Mucosa of rectum (tissue), 2 donors: ENCODE measurements at regions not wholly inside any gene's neighbourhood (a gene's known extent, or its start where the extent isn't known, plus 50 kb on each side); places are given as distances from the start of the nearest gene placed in this dataset.

Experiments
- H3K27ac ChIP-seq, 2 donors: one replicate each; pipeline ENCODE4 v1.7.0; 2013; ENCODE audit warnings: inconsistent platforms in 2 of 2, low read depth in 2 of 2, low read length in 2 of 2
- H3K27me3 ChIP-seq, 2 donors: one replicate each; pipeline ENCODE4 v1.7.0; 2013; ENCODE audit warnings: low read length in 2 of 2; ENCODE audit not compliant: control insufficient read depth in 2 of 2, insufficient read depth in 2 of 2
- H3K36me3 ChIP-seq, 2 donors: one replicate each; pipeline ENCODE4 v1.7.0; 2013; ENCODE audit warnings: low read length in 2 of 2; ENCODE audit not compliant: control insufficient read depth in 2 of 2, insufficient read depth in 2 of 2
- H3K4me1 ChIP-seq, 2 donors: one replicate each; pipeline ENCODE4 v1.7.0; 2013; ENCODE audit warnings: low read length in 2 of 2, mild to moderate bottlenecking in 1 of 2; ENCODE audit not compliant: control insufficient read depth in 2 of 2, insufficient read depth in 2 of 2
- H3K4me3 ChIP-seq, 2 donors: one replicate each; pipeline ENCODE4 v1.7.0; 2013; ENCODE audit warnings: low read length in 2 of 2
- H3K9ac ChIP-seq, 2 donors: one replicate each; pipeline ENCODE4 v1.7.0; 2013; ENCODE audit warnings: low read length in 2 of 2, low read depth in 1 of 2, mild to moderate bottlenecking in 1 of 2
- H3K9me3 ChIP-seq, 2 donors: one replicate each; pipeline ENCODE4 v1.7.0; 2013; ENCODE audit warnings: low read length in 2 of 2; ENCODE audit not compliant: control insufficient read depth in 2 of 2
- donor health status: healthy.
- donor health status: Normal muscosa, but diverticular disease.

GRCh38 chr5:73296772-73297171 is 123.8 kb downstream of the TMEM174 start:
- Histone ChIP-seq H3K9me3 (peaks cover 0 to 1% of the 10 kb centered on the region in 2 donors), H3K9ac (no peak overlapping the region), H3K36me3 (no peaks in the 10 kb centered on the region), H3K27me3 (peaks cover 67 to 69% of the 10 kb centered on the region in 2 donors), H3K27ac (no peak overlapping the region), H3K4me1 (no peaks in the 10 kb centered on the region), H3K4me3 (no peak overlapping the region)

GRCh38 chr5:73295921-73296320 is 122.9 kb downstream of the TMEM174 start:
- Histone ChIP-seq H3K36me3 (no peaks in the 10 kb centered on the region), H3K9me3 (peaks cover 0 to 1% of the 10 kb centered on the region in 2 donors), H3K27ac (no peak overlapping the region), H3K9ac (no peak overlapping the region), H3K4me3 (no peak overlapping the region), H3K27me3 (peaks cover 65 to 68% of the 10 kb centered on the region in 2 donors), H3K4me1 (no peaks in the 10 kb centered on the region)

- no peaks in the 10 kb centered on the region for H3K9me3 ChIP-seq
- H3K4me1 ChIP-seq, result no peaks in the 10 kb centered on the region
- no peak overlapping the region for H3K4me3 ChIP-seq
- no peaks in the 10 kb centered on the region for H3K36me3 ChIP-seq
- no peak overlapping the region for H3K9ac ChIP-seq
- H3K27me3 ChIP-seq, result peaks cover 62 to 63% of the 10 kb centered on the region in 2 donors
- no peak overlapping the region for H3K27ac ChIP-seq
These were observed 122.5 kb downstream of the TMEM174 start for GRCh38 chr5:73295447-73295846.

- H3K9ac ChIP-seq, result no peak overlapping the region
- no peaks in the 10 kb centered on the region for H3K9me3 ChIP-seq
- H3K36me3 ChIP-seq, result no peaks in the 10 kb centered on the region
- H3K27me3 ChIP-seq, result peaks cover 47 to 53% of the 10 kb centered on the region in 2 donors
- no peaks in the 10 kb centered on the region for H3K4me1 ChIP-seq
- no peak overlapping the region for H3K4me3 ChIP-seq
- H3K27ac ChIP-seq, result no peak overlapping the region
These were observed 119.9 kb downstream of the TMEM174 start for GRCh38 chr5:73292816-73293459.

- no peaks in the 10 kb centered on the region for H3K36me3 ChIP-seq
- H3K9me3 ChIP-seq, result no peaks in the 10 kb centered on the region
- H3K27me3 ChIP-seq, result peaks cover 36 to 44% of the 10 kb centered on the region in 2 donors
- H3K4me1 ChIP-seq, result no peaks in the 10 kb centered on the region
- no peak overlapping the region for H3K4me3 ChIP-seq
- H3K27ac ChIP-seq, result no peak overlapping the region
- no peak overlapping the region for H3K9ac ChIP-seq
These were observed 118.9 kb downstream of the TMEM174 start for GRCh38 chr5:73291873-73292272.

GRCh38 chr5:73290242-73290641 is 117.2 kb downstream of the TMEM174 start:
- peaks cover 20 to 37% of the 10 kb centered on the region in 2 donors for H3K27me3 ChIP-seq
- H3K27ac ChIP-seq, result no peak overlapping the region
- no peaks in the 10 kb centered on the region for H3K4me1 ChIP-seq
- no peak overlapping the region for H3K9ac ChIP-seq
- H3K4me3 ChIP-seq, result no peak overlapping the region
- no peaks in the 10 kb centered on the region for H3K36me3 ChIP-seq
- H3K9me3 ChIP-seq, result no peaks in the 10 kb centered on the region

- Histone ChIP-seq H3K36me3 (no peaks in the 10 kb centered on the region), H3K27ac (no peak overlapping the region), H3K9ac (no peak overlapping the region), H3K27me3 (peaks cover 18 to 34% of the 10 kb centered on the region in 2 donors), H3K4me3 (no peak overlapping the region), H3K4me1 (no peaks in the 10 kb centered on the region), H3K9me3 (no peaks in the 10 kb centered on the region)
These were observed 116.1 kb downstream of the TMEM174 start for GRCh38 chr5:73288803-73289720.

- Histone ChIP-seq H3K9ac (no peak overlapping the region), H3K36me3 (no peaks in the 10 kb centered on the region), H3K4me1 (no peaks in the 10 kb centered on the region), H3K27ac (no peak overlapping the region), H3K9me3 (no peaks in the 10 kb centered on the region), H3K4me3 (no peak overlapping the region), H3K27me3 (peaks cover 20 to 38% of the 10 kb centered on the region in 2 donors)
These were observed 113.9 kb downstream of the TMEM174 start for GRCh38 chr5:73286896-73287295.

- H3K4me3 ChIP-seq, result no peak overlapping the region
- H3K36me3 ChIP-seq, result no peaks in the 10 kb centered on the region
- H3K27me3 ChIP-seq, result peaks cover 14 to 26% of the 10 kb centered on the region in 2 donors
- H3K27ac ChIP-seq, result no peak overlapping the region
- no peak overlapping the region for H3K9ac ChIP-seq
- no peaks in the 10 kb centered on the region for H3K9me3 ChIP-seq
- H3K4me1 ChIP-seq, result no peaks in the 10 kb centered on the region
These were observed 112.0 kb downstream of the TMEM174 start for GRCh38 chr5:73284985-73285384.

- Histone ChIP-seq H3K4me3 (no peak overlapping the region), H3K9ac (no peak overlapping the region), H3K9me3 (no peaks in the 10 kb centered on the region), H3K27me3 (peaks cover 14 to 23% of the 10 kb centered on the region in 2 donors), H3K36me3 (no peaks in the 10 kb centered on the region), H3K27ac (no peak overlapping the region), H3K4me1 (no peaks in the 10 kb centered on the region)
These were observed 111.3 kb downstream of the TMEM174 start for GRCh38 chr5:73284220-73284795.
